Astrocyte (in vitro differentiated cells and primary cell): ENCODE measurements at regions not wholly inside any gene's neighbourhood (a gene's known extent, or its start where the extent isn't known, plus 50 kb on each side); places are given as distances from the start of the nearest gene placed in this dataset.

Experiments used
- CTCF ChIP-seq: IDR thresholded peaks from 2 replicates; pipeline ENCODE4 v1.5.1; 2011; ENCODE audit warnings: low read depth, mild to moderate bottlenecking, inconsistent platforms, low read length, moderate library complexity; ENCODE audit not compliant: insufficient read depth
- EZH2 ChIP-seq: IDR thresholded peaks from 2 replicates; pipeline ENCODE4 v1.6.1; 2012; ENCODE audit warnings: mild to moderate bottlenecking, low read length, inconsistent platforms; ENCODE audit not compliant: insufficient read depth

- TF ChIP-seq EZH2 = no peak
- TF ChIP-seq CTCF = no peak
Measured at GRCh38 chr2:161557538-161557937, 66.7 kb upstream of the SLC4A10 start.
